NCI-H1105 (cell line): ENCODE measurements at regions not wholly inside any gene's neighbourhood (a gene's known extent, or its start where the extent isn't known, plus 50 kb on each side); places are given as distances from the start of the nearest gene placed in this dataset.

Experiments used
- DNase-seq: peaks from one replicate; lab custom pipeline; 2025; lab: John Stamatoyannopoulos, UW

- no peak for DNase-seq
Measured at GRCh38 chr3:55413236-55413635, 73.9 kb downstream of the WNT5A start.

GRCh38 chr3:55412545-55412944 is 74.6 kb downstream of the WNT5A start:
- no peak for DNase-seq

- DNase-seq = no peak
Measured at GRCh38 chr3:55409806-55410205, 77.3 kb downstream of the WNT5A start.

GRCh38 chr3:55408193-55408826 is 78.8 kb downstream of the WNT5A start:
- DNase-seq = no peak

- DNase-seq = no peak
Measured at GRCh38 chr3:55407426-55407820, 79.7 kb downstream of the WNT5A start.

GRCh38 chr3:55406696-55407425 is 80.2 kb downstream of the WNT5A start:
- DNase-seq = no peak

- no peak for DNase-seq
Measured at GRCh38 chr3:55405436-55405835, 81.7 kb downstream of the WNT5A start.

GRCh38 chr3:55402886-55403609 is 84.1 kb downstream of the WNT5A start:
- DNase-seq = no peak

- no peak for DNase-seq
Measured at GRCh38 chr3:55380561-55380960, 106.5 kb downstream of the WNT5A start.

- DNase-seq = no peak
Measured at GRCh38 chr3:55376753-55377347, 110.3 kb downstream of the WNT5A start.

GRCh38 chr3:55373423-55373822 is 113.7 kb downstream of the WNT5A start:
- no peak for DNase-seq

GRCh38 chr3:55370272-55370671 is 116.8 kb downstream of the WNT5A start:
- DNase-seq = no peak

GRCh38 chr3:55369141-55369847 is 117.8 kb downstream of the WNT5A start:
- no peak for DNase-seq

- no peak for DNase-seq
Measured at GRCh38 chr3:55368366-55368765, 118.7 kb downstream of the WNT5A start.

GRCh38 chr3:55367384-55367783 is 119.7 kb downstream of the WNT5A start:
- DNase-seq = no peak

GRCh38 chr3:55364421-55364820 is 122.7 kb downstream of the WNT5A start:
- no peak for DNase-seq

- no peak for DNase-seq
Measured at GRCh38 chr3:55362210-55362960, 124.7 kb downstream of the WNT5A start.

- no peak for DNase-seq
Measured at GRCh38 chr3:55357796-55358195, 129.3 kb downstream of the WNT5A start.

GRCh38 chr3:55352668-55353067 is 134.4 kb downstream of the WNT5A start:
- DNase-seq = no peak

GRCh38 chr3:55349851-55350250 is 137.3 kb downstream of the WNT5A start:
- no peak for DNase-seq
